ENCODE measurements at regions not wholly inside any gene's neighbourhood (a gene's known extent, or its start where the extent isn't known, plus 50 kb on each side); places are given as distances from the start of the nearest gene placed in this dataset.

GRCh38 chr2:60318544-60318943 lies 234.9 kb downstream of the BCL11A start:
- no peak for DNase-seq

- DNase-seq = no peak
These were observed 235.6 kb downstream of the BCL11A start for GRCh38 chr2:60317844-60318243.

GRCh38 chr2:60317034-60317386 lies 236.4 kb downstream of the BCL11A start:
- DNase-seq = no peak

- DNase-seq = no peak
These were observed 236.9 kb downstream of the BCL11A start for GRCh38 chr2:60316381-60317033.

GRCh38 chr2:60313470-60314172 lies 239.8 kb downstream of the BCL11A start:
- DNase-seq = no peak

- no peak for DNase-seq
These were observed 240.8 kb downstream of the BCL11A start for GRCh38 chr2:60312618-60313017.

GRCh38 chr2:60311524-60311923 lies 241.9 kb downstream of the BCL11A start:
- no peak for DNase-seq

- DNase-seq = no peak
These were observed 243.4 kb downstream of the BCL11A start for GRCh38 chr2:60309941-60310660.

- no peak for DNase-seq
These were observed 244.1 kb downstream of the BCL11A start for GRCh38 chr2:60309336-60309735.

- DNase-seq = no peak
These were observed 247.1 kb downstream of the BCL11A start for GRCh38 chr2:60306267-60306861.

- no peak for DNase-seq
These were observed 249.8 kb downstream of the BCL11A start for GRCh38 chr2:60303680-60304079.

GRCh38 chr2:60302377-60303126 lies 250.9 kb downstream of the BCL11A start:
- DNase-seq = no peak

GRCh38 chr2:60301726-60302125 lies 251.7 kb downstream of the BCL11A start:
- no peak for DNase-seq

- no peak for DNase-seq
These were observed 254.3 kb downstream of the BCL11A start for GRCh38 chr2:60299179-60299578.

GRCh38 chr2:60298006-60298696 lies 255.3 kb downstream of the BCL11A start:
- no peak for DNase-seq

- DNase-seq = no peak
These were observed 256.0 kb downstream of the BCL11A start for GRCh38 chr2:60297296-60298005.

GRCh38 chr2:60296219-60296955 lies 257.1 kb downstream of the BCL11A start:
- no peak for DNase-seq

- DNase-seq = peak; percentile 13
These were observed 257.9 kb downstream of the BCL11A start for GRCh38 chr2:60295636-60295962.

- no peak for DNase-seq
These were observed 258.4 kb downstream of the BCL11A start for GRCh38 chr2:60294901-60295635.

GRCh38 chr2:60292242-60292641 lies 261.2 kb downstream of the BCL11A start:
- no peak for DNase-seq
